A673 (cell line): ENCODE measurements at regions not wholly inside any gene's neighbourhood (a gene's known extent, or its start where the extent isn't known, plus 50 kb on each side); places are given as distances from the start of the nearest gene placed in this dataset.

Source experiments
- BruUV-seq: library from RNA; stranded (reverse); fragments of 400-500 nt; replicated peaks from 2 replicates; lab custom pipeline; 2021; lab: Mats Ljungman, UMichigan
- CTCF ChIA-PET: fragments of 300-600 bp; sonication (Branson Sonifier 250); formaldehyde crosslinking; loops from one replicate; lab custom pipeline; 2022; ENCODE audit warnings: antibody characterized with exemption; lab: Charles Lee
- POLR2A ChIA-PET: fragments of 300-600 bp; sonication (Branson Sonifier 250); formaldehyde crosslinking; loops from one replicate; lab custom pipeline; 2022; ENCODE audit warnings: antibody characterized with exemption; ENCODE audit not compliant: low non-redundant PET; lab: Charles Lee
- DNase-seq: peaks from one replicate; pipeline ENCODE4 v3.0.0-alpha.2; 2015; ENCODE audit warnings: low spot score
- H3K27ac ChIP-seq: fragments of 200-600 bp; sonication (generic); 2 replicates; pipeline ENCODE4 v1.5.1; 2016; ENCODE audit warnings: mixed run types, low read depth, mild to moderate bottlenecking, mixed read lengths, antibody characterized with exemption, low read length; ENCODE audit not compliant: poor library complexity, severe bottlenecking
- H3K27me3 ChIP-seq: fragments of 200-600 bp; sonication (generic); replicated peaks from 2 replicates; pipeline ENCODE4 v1.6.1; 2017; ENCODE audit warnings: mixed run types, low read depth, mild to moderate bottlenecking, mixed read lengths, antibody characterized with exemption, low read length; ENCODE audit not compliant: insufficient read depth, poor library complexity
- H3K36me3 ChIP-seq: fragments of 200-600 bp; sonication (generic); 2 replicates; pipeline ENCODE4 v1.6.1; 2016; ENCODE audit warnings: mixed run types, mild to moderate bottlenecking, mixed read lengths, antibody characterized with exemption, low read length; ENCODE audit not compliant: insufficient read depth, poor library complexity, severe bottlenecking
- H3K4me1 ChIP-seq: fragments of 200-600 bp; sonication (generic); 2 replicates; pipeline ENCODE4 v1.6.1; 2017; ENCODE audit warnings: mixed run types, mild to moderate bottlenecking, mixed read lengths, antibody characterized with exemption, low read length; ENCODE audit not compliant: insufficient read depth, poor library complexity, severe bottlenecking
- H3K4me3 ChIP-seq: fragments of 200-600 bp; sonication (generic); 2 replicates; pipeline ENCODE4 v1.5.1; 2016; ENCODE audit warnings: low read depth, mixed run types, mild to moderate bottlenecking, mixed read lengths, low read length; ENCODE audit not compliant: poor library complexity, severe bottlenecking
- H3K9me3 ChIP-seq: fragments of 200-600 bp; sonication (generic); 2 replicates; pipeline ENCODE4 v1.6.1; 2016; ENCODE audit warnings: mixed run types, low read depth, mild to moderate bottlenecking, mixed read lengths, antibody characterized with exemption, low read length; ENCODE audit not compliant: poor library complexity, severe bottlenecking
- CTCF ChIP-seq: fragments of 300-800, 200-600 bp; sonication (generic); conservative IDR thresholded peaks from 2 replicates; pipeline ENCODE4 v1.5.1; 2017; ENCODE audit warnings: low read depth, mild to moderate bottlenecking, antibody characterized with exemption, low read length, moderate library complexity, mixed read lengths
- EZH2 ChIP-seq: fragments of 200-600 bp; sonication (generic); IDR thresholded peaks from 2 replicates; pipeline ENCODE4 v1.6.1; 2017; ENCODE audit warnings: borderline replicate concordance, low read depth, mild to moderate bottlenecking, mixed read lengths, antibody characterized with exemption, low read length; ENCODE audit not compliant: poor library complexity, severe bottlenecking
- intact Hi-C: fragments of 100-400 bp; cut with micrococcal nuclease; formaldehyde crosslinking; loops from one replicate; pipeline ENCODE4 v1.10.0; 2022; ENCODE audit not compliant: unreplicated experiment

GRCh38 chr5:4553130-4553529, 587.0 kb upstream of the ADAMTS16 start:
- intact Hi-C loops = no loop called here
- CTCF ChIA-PET = no interaction called here
- no TSS peak for BruUV-seq
- DNase-seq = no peak
- Histone ChIP-seq H3K9me3 (peaks cover 19% of the 10 kb centered on the region), H3K36me3 (no peaks in the 10 kb centered on the region), H3K27ac (no peak overlapping the region), H3K27me3 (no peaks in the 10 kb centered on the region), H3K4me3 (no peak overlapping the region), H3K4me1 (no peaks in the 10 kb centered on the region)
- POLR2A ChIA-PET = no interaction called here
- TF ChIP-seq CTCF = no peak
- TF ChIP-seq EZH2 = no peak

GRCh38 chr5:4553978-4554377, 586.2 kb upstream of the ADAMTS16 start:
- H3K27ac ChIP-seq = no peak overlapping the region
- ChIA-PET CTCF (no interaction called here), POLR2A (no interaction called here)
- no peak overlapping the region for H3K4me3 ChIP-seq
- no peaks in the 10 kb centered on the region for H3K27me3 ChIP-seq
- no peak for DNase-seq
- intact Hi-C loops = no loop called here
- H3K9me3 ChIP-seq = peaks cover 16% of the 10 kb centered on the region
- BruUV-seq = no TSS peak
- H3K36me3 ChIP-seq = no peaks in the 10 kb centered on the region
- H3K4me1 ChIP-seq = no peaks in the 10 kb centered on the region
- TF ChIP-seq EZH2 = no peak
- TF ChIP-seq CTCF = no peak

GRCh38 chr5:4555725-4556285, 584.3 kb upstream of the ADAMTS16 start:
- H3K4me1 ChIP-seq = no peaks in the 10 kb centered on the region
- ChIA-PET POLR2A (no interaction called here), CTCF (no interaction called here)
- intact Hi-C loops = no loop called here
- H3K4me3 ChIP-seq = no peak overlapping the region
- no TSS peak for BruUV-seq
- no peak overlapping the region for H3K27ac ChIP-seq
- TF ChIP-seq CTCF (no peak), EZH2 (no peak)
- DNase-seq = no peak
- no peaks in the 10 kb centered on the region for H3K36me3 ChIP-seq
- H3K27me3 ChIP-seq = no peaks in the 10 kb centered on the region
- peaks cover 31% of the 10 kb centered on the region for H3K9me3 ChIP-seq
